Renal cortical epithelial cell (primary cell): ENCODE measurements at regions not wholly inside any gene's neighbourhood (a gene's known extent, or its start where the extent isn't known, plus 50 kb on each side); places are given as distances from the start of the nearest gene placed in this dataset.
A peak's percentile ranks its signal among the peaks of the same experiment; 100 is the strongest.

ENCODE experiments used
- DNase-seq: peaks from one replicate; pipeline ENCODE4 v3.0.0-alpha.2; 2011; ENCODE audit warnings: low read depth

DNA sequence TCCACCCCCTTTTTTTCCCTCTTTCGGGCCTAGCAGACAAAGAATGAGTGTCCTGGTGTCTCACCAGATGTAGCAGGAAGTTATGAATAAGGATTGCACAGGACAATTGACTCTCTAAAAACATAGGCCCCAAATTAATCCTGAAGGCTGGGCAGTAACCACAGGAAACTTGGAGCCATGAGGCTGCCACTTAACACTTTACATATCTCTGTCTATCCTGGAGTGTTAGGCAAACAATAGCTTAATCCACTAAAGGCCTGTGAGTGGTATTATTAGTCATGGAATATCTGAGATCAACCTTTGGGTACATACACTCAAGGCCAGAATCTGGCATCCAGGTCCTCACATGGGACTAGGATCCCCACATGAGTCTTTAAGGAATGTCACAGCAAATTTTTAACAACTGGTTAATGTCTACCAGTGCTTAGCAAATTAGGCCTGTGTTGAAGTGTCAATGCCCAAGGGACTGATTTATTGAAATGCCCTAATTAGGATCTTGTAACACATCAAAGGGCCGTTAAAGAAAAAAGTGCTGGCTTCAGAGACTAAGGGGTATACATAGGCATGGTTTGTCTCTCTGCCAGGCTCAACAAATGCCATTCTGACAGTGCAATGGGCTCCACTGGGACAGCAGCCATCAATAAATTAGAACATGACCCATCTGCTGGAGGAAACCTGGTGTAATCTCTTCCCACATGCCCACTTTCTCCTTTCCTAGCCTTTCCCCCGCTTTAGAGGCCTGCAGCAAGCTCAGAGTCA, 196.7 kb upstream of the TBX20 start:
- no peak for DNase-seq

DNA sequence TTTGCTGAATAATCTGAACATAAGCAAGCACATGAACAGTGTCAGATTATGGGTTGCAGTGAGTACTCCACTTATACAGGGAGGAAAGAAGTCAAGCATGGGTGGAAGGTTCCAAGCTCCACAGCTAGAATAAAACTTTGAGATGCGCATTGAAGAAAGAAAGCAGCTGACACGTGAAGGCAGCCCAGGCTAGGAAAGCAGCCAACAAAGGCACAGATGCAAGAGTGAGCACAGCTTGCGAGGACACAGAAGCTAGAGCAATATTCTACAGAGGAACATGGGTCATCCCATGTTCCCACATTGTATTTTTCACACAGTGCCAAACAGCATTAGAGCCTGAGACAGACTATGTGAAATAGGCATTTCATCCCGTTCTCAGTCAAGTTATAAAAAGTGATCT, 194.6 kb upstream of the TBX20 start:
- DNase-seq = no peak

DNA sequence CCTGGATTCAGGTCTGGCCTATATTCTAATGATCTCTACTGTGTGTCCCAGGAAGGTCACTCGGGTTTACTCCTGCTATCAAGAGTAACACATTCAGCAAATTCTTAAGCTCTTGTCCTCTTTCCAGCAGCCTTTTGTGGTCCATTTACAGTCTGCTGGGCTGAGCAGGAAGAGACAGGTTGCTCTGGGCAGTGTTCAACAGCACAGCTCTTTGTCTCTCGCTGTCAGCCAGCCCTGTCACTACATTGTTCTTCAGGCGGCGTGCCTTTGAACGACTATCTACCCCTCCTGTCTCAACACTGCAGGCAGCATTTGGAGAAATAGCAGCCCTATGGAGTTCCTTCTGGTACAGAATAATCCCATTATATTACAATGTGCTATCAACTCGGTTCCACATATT, 192.2 kb upstream of the TBX20 start:
- no peak for DNase-seq

DNA sequence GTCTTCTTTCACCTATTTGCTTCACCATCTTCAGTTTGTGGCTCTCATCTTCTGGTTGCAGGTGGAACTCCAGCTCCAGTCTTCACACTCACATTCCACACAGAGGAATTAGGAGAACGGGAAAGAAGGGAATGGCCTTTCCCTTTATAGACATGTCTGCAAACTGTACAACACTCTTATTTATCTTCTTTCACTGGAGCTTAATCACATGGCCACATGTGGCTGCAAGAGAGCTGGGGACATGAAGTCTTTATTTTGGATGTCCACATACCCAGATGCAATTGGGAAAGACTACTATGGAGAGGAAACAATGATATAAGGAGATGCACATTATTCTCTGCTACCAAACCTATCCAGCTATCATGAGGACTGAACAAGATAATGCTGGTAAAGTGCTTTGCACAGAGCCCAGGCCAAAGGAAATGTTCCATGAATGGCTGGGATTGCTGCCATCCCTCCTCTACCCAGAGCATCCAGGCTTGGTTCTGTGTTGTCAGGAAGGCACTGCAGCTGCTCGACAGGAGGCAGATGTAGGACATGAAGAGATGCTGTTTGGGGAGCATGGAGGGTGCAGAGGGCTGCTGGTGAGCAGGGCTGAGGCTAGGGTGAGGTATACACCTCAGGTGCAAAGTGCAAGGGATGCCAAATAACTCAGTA, 183.8 kb upstream of the TBX20 start:
- no peak for DNase-seq

DNA sequence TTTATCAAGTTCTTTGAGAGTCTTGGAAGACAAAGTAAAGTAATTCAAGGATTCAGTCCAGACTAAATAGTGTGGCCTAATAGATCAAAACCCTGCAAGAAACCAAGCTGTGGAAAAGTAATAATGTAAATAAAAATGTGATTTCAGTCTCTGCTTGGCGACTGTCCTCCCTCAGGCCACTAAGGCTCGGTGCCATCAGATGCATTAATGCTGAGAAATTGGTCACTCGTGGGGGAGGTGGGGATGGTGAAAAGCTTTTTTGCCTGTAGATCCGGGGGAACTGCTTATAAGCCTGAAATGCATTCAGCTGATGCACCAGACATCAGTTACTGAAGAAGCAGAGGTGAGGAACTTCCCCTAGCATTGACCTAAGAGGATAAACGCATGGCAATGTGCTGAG, 182.6 kb upstream of the TBX20 start:
- DNase-seq = no peak

DNA sequence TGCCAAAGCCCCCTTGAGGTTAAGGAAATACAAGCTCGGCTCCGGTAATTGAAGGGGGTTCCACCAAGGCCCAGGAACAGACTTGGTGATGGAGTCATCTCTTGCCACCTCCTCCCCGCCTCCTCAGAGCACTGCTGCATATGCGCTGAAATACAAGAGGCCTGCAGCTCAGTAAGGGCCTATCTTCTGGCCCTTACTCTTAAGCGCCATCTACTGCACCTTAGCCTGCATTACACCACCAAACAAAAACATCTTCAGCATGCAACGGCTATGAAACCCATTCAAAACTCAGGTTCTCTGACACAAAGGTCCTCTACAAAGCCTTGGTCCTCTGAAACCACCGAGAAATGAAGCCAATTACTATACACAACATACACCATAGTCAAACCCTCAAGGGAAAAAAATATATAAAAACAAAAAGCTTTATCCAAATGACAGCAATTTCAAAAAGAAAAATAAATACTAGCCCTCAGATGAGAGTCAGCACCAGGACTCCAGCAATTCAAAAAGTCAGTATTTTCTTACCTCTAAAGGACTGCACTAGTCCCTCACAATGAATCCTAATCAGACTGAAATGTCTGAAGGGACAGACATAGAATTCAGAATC, 176.8 kb upstream of the TBX20 start:
- DNase-seq = no peak

DNA sequence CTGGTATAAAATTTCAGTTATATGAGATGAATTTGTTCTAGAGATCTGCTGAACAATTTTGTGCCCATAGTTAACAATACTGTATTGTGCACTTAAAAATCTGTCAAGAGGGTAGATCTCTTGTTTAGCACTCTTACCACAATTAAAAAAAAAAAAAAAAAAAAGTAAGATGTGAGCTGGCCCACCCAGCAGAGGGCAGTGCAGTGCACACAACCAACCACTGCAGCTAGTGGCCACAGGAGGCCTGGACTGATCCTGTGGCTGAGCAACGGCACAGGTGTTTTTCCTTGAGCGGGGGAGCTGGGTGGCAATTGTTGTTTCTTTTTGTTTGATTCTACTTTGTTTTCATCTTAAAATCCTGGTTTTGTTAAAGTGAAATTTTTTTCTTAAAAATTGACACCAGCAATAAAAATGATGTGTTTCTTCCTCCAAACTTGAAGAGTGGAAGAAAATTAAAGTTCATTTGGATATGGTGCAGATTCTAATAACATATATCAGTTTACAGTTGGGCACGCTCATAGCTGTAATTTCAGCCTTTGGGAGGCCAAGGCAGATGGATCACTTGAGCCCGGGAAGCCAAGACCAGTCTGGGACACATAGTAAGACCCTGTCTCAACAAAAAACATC, 171.1 kb upstream of the TBX20 start:
- peak; percentile 37 for DNase-seq

DNA sequence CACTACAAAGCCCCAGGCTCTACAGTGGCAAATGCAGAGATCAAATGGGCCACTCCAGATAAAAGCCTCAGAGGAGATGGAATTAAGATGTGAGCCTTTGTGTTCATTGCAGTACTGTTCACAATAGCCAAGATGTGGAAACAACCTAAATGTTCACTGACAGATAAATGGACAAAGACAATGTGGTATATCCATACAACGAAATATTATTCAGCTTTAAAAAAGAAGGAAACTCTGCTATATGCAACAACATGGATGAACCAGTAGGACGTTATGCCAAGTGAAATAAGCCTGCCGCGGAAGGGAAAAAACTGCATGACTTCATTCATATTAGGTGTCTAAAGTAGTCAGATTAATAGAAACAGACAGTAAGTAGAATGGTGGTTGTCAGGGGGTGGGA, 170.5 kb upstream of the TBX20 start:
- DNase-seq = no peak

DNA sequence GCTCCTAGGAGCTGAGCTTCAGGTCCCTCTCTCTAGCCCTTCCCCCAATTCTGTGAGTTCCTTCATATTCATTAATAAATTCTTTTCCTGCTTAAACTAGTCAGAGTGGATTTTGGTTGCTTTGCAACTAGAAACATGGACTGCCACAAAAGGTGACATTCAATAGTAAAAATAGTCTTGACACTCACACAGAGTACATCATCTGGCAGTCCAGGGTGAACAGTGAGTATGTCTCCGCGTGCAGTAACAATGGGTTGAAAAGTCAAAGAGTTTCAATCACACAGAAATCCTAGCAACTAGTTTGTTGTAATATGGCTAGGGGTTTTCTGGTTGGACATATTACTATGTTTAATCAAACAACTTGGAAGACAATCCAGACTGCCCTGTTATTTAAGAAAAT, 168.8 kb upstream of the TBX20 start:
- no peak for DNase-seq

DNA sequence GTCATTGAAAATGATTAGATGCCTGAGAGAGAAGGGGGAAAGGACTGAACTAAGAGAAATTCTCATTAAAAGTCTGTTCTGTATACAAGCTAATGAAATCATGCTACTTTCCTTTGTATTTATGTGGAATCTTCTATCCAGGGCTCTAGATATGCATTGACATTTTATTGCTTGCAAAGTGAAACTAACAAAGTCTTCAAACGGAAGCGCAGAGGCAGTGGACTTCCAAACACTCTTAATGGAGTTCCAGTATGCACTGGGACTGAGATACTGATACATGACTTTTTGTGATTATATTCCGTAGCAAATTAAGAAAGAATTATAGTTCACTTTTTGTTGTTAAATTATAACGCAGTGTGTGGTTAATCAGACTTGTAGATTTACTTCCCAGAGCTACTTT, 166.8 kb upstream of the TBX20 start:
- no peak for DNase-seq

DNA sequence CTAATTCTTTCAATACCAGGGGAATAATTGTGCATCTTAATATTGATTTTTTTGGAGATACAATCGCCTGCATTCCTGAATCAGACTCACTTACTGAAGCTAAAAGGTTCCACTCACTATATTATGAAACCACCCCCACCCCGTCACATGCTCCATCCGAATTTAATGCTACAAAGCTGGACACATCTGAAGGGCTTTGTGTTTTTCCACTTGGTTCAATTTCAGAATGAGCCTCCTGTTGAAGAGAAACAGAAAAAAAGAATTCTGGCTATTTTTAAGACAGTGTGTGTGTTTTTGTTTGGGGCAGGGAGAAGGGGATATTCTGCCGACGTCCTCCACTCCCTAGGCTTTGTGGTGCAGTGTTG, 165.5 kb upstream of the TBX20 start:
- no peak for DNase-seq

DNA sequence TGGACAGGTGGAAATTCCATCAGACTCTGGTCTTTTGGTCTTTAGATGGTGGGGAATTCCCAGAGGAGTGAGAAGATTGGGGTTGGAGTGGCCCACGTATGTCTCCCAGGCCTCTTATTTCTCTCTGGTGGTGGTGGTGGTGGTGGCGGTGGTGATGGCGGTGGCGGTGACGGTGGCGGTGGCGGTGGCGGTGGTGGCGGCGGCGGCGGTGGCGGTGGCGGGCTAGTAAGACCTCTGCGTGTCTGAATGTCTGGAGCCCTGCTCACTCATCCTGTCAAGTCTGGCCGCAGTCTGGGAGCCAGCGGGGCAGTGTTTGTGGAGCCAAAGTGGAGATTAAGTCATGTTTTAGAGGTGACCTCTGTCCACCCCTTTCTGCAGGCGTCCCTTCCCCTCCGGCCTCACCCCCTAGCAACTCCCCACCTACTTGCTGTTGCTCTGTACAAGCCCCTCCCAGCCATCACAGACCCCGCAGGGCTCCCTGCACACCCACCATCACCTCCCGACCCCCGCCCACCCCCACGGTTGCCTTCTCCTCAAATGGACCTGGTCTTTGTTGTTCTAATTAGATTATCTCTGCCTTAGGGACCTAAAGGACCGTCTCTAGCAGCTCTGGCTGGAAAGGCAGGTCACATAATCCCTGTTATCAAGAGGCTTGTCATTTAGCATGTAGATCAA, 165.0 kb upstream of the TBX20 start:
- DNase-seq = no peak

DNA sequence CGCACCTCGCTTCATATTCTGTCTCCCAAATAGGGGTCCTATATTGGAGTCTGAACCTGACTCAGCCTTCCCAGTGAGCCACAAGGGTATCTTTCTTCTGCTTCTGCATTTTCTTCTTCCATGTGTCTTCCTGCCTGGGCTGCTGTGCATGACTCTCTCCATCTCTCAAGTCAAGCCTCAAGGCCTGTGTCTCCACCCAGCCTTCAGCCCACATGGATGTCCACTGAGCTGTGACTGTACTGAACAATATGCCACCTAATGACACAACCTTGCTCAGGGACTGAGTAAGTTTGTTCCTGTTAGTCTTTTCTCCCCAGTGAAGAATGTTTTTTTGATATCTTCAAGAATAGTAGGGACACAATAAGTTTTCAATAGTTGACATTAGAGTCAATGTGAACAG, 162.7 kb upstream of the TBX20 start:
- DNase-seq = peak; percentile 2

DNA sequence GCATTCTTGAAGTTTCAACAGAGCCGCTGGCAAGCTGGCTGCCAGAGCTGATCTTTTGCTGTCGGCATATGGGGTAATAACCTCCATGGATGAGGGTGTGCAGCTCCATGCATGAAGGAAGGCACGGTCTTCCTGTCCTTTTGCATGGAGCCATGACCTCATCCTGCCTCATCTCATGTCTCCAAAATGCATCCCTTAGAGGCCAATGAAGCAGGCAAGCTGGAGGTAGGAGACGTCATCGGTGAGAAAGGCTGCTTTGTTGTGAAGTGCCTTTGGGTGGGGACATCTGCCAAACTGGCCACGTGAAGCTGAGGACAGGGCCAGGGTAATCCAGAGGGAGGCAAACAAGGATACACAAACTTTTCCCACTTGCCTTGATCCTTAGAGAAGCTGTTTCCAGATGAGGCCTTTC, 161.5 kb upstream of the TBX20 start:
- DNase-seq = no peak

DNA sequence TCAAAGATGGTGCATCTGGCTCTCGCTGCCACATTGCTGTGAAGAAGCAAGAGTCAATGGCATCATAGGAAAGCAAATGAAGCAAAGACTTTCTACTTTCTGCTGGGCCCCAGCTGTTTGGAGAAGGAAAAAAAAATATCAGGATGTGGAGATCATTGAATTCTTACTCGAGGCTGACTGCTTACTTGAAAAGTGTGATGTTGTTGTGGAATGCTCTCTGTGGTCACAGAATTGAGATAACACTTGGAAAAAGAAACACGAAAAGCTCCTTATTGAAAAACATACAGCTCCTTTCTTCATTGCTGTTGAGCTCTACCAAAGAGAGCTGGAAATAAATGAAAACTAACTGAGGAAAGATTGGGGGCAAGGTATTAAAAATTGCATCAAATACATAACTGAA, 157.4 kb upstream of the TBX20 start:
- no peak for DNase-seq

DNA sequence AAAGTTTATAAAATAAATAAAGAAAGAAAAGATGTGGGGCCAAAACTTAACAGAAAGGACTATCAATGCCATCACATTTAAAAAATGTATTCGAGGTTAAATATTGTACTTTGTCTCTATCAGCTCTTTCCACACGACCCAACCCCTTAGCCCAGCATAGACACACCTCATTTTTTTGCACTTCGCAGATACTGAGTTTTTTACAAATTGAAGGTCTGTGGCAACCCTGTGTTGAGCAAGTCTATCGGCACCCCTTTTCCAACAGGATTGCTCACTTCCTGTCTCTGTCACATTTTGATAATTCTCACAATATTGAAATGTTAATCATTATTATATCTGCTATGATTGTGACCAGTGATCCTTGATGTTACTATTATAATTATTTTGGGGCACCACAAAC, 151.6 kb upstream of the TBX20 start:
- no peak for DNase-seq

DNA sequence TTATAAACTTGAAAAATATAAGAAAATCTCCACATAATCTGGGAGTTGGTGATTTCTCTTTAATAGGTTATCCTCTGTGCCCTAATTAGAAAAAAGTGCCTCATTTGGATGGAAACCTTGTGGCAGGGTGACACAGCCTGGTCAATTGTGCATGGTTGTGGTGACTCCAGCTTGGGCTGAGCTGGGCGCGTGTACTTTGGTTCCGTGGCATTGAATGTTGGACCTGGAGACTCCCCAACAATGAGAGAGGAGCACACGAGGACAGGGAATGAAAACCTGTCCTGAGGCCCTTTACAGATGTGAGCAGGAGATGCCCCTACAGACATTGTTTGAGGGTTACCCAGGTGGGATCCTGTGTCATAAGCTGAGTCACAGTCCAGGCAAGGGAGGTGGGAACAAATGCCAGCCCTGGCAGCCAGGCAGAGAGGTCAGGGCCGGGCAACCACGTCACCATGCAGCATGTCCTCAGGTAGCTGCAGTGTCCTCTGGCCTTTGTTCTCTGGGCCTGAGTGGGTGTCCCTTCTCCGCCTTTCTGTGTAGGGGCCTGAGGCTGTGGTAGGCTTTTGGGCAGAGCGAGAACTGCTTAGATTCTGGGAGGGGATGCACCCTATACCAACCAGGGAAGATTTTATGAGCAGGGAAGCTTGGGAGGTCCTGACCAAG, 147.4 kb upstream of the TBX20 start:
- DNase-seq = no peak

DNA sequence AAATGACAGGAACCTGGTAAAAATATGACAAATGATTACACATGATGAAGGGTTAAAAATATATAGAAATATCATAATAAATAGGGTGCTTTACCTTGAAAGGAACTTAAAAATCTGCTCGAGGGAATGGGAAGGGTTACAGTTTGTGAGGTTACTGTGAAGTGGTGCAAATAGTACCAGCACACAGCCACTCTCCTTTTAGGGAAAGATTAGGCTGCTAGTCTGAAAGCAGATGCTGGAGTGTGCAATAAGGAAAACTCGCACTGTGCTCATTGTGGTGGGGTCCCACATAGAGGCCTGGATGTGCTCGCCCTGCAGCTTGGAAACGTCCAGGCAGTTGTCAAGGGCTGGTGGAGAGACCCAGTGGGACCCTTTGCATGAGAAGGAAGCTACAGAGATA, 145.9 kb upstream of the TBX20 start:
- DNase-seq = no peak

DNA sequence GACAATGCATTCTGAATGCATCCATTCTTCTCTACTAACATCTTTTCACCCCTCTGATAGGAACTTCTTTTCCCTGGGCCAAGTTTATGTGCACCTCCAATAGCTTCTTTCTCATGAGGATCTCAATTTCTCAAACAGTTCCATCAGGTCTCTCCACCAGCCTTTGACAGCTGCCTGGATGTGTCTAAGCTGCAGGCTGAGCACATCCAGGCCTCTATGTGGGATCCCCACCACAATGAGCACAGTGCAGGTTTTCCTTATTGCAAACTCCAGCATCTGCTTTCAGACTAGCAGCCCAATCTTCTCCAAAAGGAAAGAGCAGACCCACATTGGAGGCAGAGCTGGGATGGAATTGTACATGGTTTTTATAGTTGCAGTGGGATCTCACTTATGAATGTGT, 145.3 kb upstream of the TBX20 start:
- no peak for DNase-seq

DNA sequence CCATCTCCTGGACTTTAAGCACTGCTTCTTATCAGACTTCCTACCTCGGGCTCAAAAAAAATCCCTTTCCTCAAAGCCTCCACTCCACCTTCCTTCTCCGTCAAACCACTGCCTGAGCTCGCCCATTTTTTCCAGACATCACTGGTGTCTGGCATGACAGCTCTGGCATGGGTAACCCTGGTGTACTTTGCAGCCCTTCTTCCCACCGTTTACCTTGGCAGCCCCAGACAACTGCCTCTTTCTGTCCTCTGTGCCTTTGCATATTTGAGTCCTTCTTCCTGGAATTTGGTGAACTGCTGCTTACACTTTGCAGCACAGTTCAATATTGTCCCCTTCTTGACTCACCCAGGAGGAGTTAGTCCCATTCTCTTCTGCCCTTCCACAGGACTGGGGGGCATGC, 144.6 kb upstream of the TBX20 start:
- no peak for DNase-seq

DNA sequence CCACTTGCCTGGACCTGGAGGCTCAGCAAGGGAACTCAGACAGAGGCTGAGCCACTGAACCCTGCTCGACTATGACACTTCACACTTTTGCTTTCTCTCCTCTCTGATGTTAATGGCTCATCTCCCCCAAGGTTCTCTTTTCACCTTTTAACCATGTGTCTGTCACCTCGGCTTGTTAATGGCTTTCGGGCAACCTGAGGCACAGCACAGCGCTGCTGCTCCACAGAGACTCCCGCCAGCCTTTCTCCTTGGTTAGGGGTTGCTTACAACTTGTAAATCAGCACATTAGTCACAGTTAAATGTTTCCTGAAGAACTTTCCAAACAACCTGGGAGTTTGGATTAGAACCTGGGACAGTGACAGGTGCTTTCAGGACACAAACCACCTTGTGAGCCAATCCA, 136.2 kb upstream of the TBX20 start:
- DNase-seq = no peak

DNA sequence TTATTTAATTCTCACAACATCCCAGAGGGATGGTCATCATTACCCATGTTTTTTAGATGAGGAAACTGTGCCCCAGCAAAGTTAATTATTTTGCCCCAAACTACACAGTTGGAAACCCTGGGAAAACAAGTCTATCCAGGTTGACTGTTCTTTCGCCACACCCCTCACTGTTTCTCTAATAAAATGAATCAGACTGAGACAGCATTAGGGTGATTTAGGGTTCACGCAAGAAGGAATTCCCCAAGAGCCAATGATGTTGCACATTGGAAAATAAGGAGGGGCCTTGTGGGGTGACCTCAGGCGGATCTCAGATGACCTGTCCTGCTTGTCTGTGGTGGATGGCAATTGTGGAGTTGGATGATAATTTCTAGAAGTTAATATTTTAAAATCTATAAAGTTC, 135.7 kb upstream of the TBX20 start:
- no peak for DNase-seq
